ENCODE measurements at regions not wholly inside any gene's neighbourhood (a gene's known extent, or its start where the extent isn't known, plus 50 kb on each side); places are given as distances from the start of the nearest gene placed in this dataset.
A peak's percentile ranks its signal among the peaks of the same experiment; 100 is the strongest.

DNA sequence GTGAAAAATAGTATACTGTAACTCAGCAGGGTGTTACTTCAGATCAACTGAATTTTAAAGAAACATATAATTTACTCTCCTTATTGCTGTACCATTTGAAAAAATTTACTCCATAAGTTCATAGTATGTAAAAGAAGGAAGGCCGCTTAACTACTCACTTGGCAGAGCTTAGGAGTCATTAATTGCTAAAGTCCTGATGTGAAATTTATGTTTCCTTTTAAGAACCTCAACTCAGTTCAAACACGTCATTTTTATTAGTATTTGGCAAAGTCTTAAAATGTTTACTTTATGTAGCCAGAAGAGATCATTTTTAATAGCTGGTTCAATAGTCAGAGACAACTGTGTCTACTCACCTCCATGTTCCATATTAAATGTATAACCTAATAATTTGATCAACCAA lies 268.6 kb downstream of the CDH10 start:
- TF ChIP-seq, protein P1, sequence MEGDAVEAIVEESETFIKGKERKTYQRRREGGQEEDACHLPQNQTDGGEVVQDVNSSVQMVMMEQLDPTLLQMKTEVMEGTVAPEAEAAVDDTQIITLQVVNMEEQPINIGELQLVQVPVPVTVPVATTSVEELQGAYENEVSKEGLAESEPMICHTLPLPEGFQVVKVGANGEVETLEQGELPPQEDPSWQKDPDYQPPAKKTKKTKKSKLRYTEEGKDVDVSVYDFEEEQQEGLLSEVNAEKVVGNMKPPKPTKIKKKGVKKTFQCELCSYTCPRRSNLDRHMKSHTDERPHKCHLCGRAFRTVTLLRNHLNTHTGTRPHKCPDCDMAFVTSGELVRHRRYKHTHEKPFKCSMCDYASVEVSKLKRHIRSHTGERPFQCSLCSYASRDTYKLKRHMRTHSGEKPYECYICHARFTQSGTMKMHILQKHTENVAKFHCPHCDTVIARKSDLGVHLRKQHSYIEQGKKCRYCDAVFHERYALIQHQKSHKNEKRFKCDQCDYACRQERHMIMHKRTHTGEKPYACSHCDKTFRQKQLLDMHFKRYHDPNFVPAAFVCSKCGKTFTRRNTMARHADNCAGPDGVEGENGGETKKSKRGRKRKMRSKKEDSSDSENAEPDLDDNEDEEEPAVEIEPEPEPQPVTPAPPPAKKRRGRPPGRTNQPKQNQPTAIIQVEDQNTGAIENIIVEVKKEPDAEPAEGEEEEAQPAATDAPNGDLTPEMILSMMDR (conservative IDR thresholded peaks at IDR 0.05) = no peak
- no peak overlapping the region for H3K27ac Mint-ChIP-seq
- no peaks in the 10 kb centered on the region for H3K4me1 Mint-ChIP-seq (ENCODE audit: unreplicated experiment)
- no peaks in the 10 kb centered on the region for H3K27me3 Mint-ChIP-seq
- no peaks in the 10 kb centered on the region for H3K9me3 Mint-ChIP-seq
- H3K36me3 Mint-ChIP-seq = no peaks in the 10 kb centered on the region
- no peak overlapping the region for H3K4me3 Mint-ChIP-seq
- DNase-seq (ENCODE audit: extremely low spot score, unreplicated experiment) = no peak

GRCh38 chr5:24376616-24377015 lies 268.2 kb downstream of the CDH10 start:
- Mint-ChIP-seq H3K4me3 (no peak overlapping the region), H3K4me1 (ENCODE audit: unreplicated experiment) (no peaks in the 10 kb centered on the region)

GRCh38 chr5:24381861-24382489 lies 262.8 kb downstream of the CDH10 start:
- no peaks in the 10 kb centered on the region for H3K9me3 Mint-ChIP-seq
- DNase-seq (ENCODE audit: extremely low spot score, unreplicated experiment) = no peak
- H3K27ac Mint-ChIP-seq = peak overlapping the region; percentile 59
- no peaks in the 10 kb centered on the region for H3K36me3 Mint-ChIP-seq
- H3K4me1 Mint-ChIP-seq (ENCODE audit: unreplicated experiment) = peaks cover 4% of the 10 kb centered on the region
- peak overlapping the region; percentile 36 for H3K4me3 Mint-ChIP-seq
- TF ChIP-seq, protein P1 (conservative IDR thresholded peaks at IDR 0.05) = no peak
- H3K27me3 Mint-ChIP-seq = no peaks in the 10 kb centered on the region

More at GRCh38 chr5:24376616-24377015, 268.2 kb downstream of the CDH10 start:
- H3K36me3 Mint-ChIP-seq = no peaks in the 10 kb centered on the region
- DNase-seq (ENCODE audit: extremely low spot score, unreplicated experiment) = no peak
- TF ChIP-seq, protein P1 (conservative IDR thresholded peaks at IDR 0.05) = no peak
- no peaks in the 10 kb centered on the region for H3K9me3 Mint-ChIP-seq
- H3K27ac Mint-ChIP-seq = no peak overlapping the region
- H3K27me3 Mint-ChIP-seq = no peaks in the 10 kb centered on the region

- no peak overlapping the region for H3K4me3 Mint-ChIP-seq
- H3K36me3 Mint-ChIP-seq = no peaks in the 10 kb centered on the region
- H3K27ac Mint-ChIP-seq = no peak overlapping the region
- H3K9me3 Mint-ChIP-seq = no peaks in the 10 kb centered on the region
- DNase-seq (ENCODE audit: extremely low spot score, unreplicated experiment) = no peak
- TF ChIP-seq, protein P1 (conservative IDR thresholded peaks at IDR 0.05) = no peak
- H3K4me1 Mint-ChIP-seq (ENCODE audit: unreplicated experiment) = peaks cover 4% of the 10 kb centered on the region
- H3K27me3 Mint-ChIP-seq = no peaks in the 10 kb centered on the region
These were observed 259.7 kb downstream of the CDH10 start for GRCh38 chr5:24385070-24385469.

DNA sequence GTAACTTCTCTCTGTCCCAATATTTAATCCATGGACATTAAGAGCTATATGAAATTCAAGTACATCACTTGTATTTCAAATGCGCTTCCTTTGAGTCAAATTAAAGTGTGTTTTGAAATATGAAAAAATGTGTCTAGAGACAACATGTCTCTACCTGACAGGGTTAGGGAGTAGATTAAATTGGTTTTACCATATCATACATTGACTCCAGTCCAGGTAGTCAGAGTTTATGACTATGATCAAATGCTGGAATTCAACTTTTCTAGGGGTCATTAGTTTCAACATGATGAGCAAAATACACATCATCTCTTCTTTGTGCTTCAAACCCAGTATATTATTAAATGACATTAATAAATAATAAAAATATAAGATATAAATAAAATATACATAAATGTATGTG lies 259.2 kb downstream of the CDH10 start:
- no peak overlapping the region for H3K4me3 Mint-ChIP-seq
- H3K27ac Mint-ChIP-seq = no peak overlapping the region
- H3K36me3 Mint-ChIP-seq = no peaks in the 10 kb centered on the region
- no peak for DNase-seq (ENCODE audit: extremely low spot score, unreplicated experiment)
- H3K27me3 Mint-ChIP-seq = no peaks in the 10 kb centered on the region
- TF ChIP-seq, protein P1 (conservative IDR thresholded peaks at IDR 0.05) = no peak
- no peaks in the 10 kb centered on the region for H3K9me3 Mint-ChIP-seq
- peaks cover 4% of the 10 kb centered on the region for H3K4me1 Mint-ChIP-seq (ENCODE audit: unreplicated experiment)

Data from type B pancreatic cell (in vitro differentiated cells).